Endothelial cell of umbilical vein (primary cell): ENCODE measurements at regions not wholly inside any gene's neighbourhood (a gene's known extent, or its start where the extent isn't known, plus 50 kb on each side); places are given as distances from the start of the nearest gene placed in this dataset.

Source experiments
- EZH2 ChIP-seq: IDR thresholded peaks from 2 replicates; pipeline ENCODE4 v1.6.1; 2012; ENCODE audit warnings: borderline replicate concordance, low read depth, mild to moderate bottlenecking, moderate library complexity, low read length, inconsistent platforms; ENCODE audit not compliant: severe bottlenecking
- MYC ChIP-seq: IDR thresholded peaks from one replicate; pipeline ENCODE4 v1.6.1; 2011; ENCODE audit warnings: mild to moderate bottlenecking, low read depth, low read length
- POLR2A ChIP-seq: IDR thresholded peaks from 2 replicates; pipeline ENCODE4 v1.6.1; 2012; ENCODE audit warnings: low read depth, mild to moderate bottlenecking, control low read depth, low read length
- POLR2AphosphoS5 ChIP-seq: IDR thresholded peaks from 2 replicates; pipeline ENCODE4 v1.6.1; 2012; ENCODE audit warnings: low read depth, mild to moderate bottlenecking, control low read depth, low read length, moderate library complexity; ENCODE audit not compliant: insufficient read depth
- TF ChIP-seq, protein P1 (sequence below), 2 donors: IDR thresholded peaks; 1 replicate in 1 of 2; 2 replicates in 1 of 2; pipeline ENCODE4 v1.5.1; 2011; ENCODE audit warnings: low read length in 2 of 2, mild to moderate bottlenecking in 2 of 2, moderate library complexity in 2 of 2, control low read depth in 1 of 2, inconsistent platforms in 1 of 2, low read depth in 1 of 2; ENCODE audit not compliant: insufficient read depth in 1 of 2; ENCODE audit errors: extremely low read depth in 1 of 2
- TF ChIP-seq, protein P2 (sequence below): IDR thresholded peaks from 2 replicates; pipeline ENCODE4 v1.6.1; 2011; ENCODE audit not compliant: insufficient read depth, insufficient read length

DNA sequence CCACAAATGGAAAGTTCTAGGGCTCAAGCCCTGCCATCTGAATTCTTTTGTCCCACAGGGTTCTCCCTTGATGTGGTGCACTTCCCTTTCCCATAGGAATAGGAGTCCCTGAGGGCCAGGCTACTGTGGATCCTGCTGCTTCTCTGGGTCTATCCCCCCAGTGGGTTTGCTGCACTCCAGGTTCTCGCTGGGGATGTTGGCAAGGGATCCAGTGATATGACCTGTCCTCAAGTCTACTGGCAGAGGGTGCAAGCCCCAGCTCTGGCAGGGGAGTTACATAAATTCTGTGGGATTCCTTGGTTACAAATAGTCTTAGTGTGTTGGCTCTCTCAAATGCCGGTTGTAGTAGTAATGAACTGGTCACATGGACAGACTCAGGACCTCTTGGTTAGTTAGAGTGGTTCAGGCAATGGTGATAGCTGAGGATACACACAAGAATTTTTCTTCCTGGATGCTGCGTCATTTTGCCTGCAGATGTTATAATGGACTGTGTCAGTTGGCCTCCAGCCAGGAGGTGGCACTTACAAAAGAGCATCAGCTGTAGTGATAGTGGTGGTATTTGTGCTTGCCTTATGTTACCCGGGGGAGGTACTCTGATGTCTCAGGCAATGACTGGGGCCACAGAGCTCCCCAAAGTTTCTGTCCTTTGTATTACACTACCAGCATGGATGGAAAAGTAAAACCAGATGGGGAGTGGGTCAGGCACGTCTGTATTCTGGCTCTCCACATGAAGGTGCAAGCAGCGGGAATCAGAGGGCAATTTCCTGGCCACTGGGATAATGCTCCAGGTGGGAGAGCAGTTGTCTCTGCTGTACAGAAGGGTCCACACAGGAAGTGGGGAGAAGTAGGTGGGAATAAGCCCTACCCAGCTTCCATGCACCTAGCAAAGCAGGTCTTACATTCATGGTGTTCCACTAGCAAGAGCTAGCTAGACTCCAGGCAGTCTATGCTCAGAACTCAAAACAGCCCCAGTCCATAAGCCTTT, 267.9 kb downstream of the SOX11 start:
- no peak for TF ChIP-seq POLR2A
- TF ChIP-seq, protein P1, sequence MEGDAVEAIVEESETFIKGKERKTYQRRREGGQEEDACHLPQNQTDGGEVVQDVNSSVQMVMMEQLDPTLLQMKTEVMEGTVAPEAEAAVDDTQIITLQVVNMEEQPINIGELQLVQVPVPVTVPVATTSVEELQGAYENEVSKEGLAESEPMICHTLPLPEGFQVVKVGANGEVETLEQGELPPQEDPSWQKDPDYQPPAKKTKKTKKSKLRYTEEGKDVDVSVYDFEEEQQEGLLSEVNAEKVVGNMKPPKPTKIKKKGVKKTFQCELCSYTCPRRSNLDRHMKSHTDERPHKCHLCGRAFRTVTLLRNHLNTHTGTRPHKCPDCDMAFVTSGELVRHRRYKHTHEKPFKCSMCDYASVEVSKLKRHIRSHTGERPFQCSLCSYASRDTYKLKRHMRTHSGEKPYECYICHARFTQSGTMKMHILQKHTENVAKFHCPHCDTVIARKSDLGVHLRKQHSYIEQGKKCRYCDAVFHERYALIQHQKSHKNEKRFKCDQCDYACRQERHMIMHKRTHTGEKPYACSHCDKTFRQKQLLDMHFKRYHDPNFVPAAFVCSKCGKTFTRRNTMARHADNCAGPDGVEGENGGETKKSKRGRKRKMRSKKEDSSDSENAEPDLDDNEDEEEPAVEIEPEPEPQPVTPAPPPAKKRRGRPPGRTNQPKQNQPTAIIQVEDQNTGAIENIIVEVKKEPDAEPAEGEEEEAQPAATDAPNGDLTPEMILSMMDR (IDR thresholded peaks at IDR 0.05; ENCODE audit: extremely low read depth in 1 of 2, insufficient read depth in 1 of 2, low read depth in 1 of 2, low read length in 2 of 2) = no peak
- TF ChIP-seq POLR2AphosphoS5 = no peak
- no peak for TF ChIP-seq EZH2
- no peak for TF ChIP-seq MYC
- TF ChIP-seq, protein P2, sequence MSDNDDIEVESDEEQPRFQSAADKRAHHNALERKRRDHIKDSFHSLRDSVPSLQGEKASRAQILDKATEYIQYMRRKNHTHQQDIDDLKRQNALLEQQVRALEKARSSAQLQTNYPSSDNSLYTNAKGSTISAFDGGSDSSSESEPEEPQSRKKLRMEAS = no peak
